ENCODE measurements at regions not wholly inside any gene's neighbourhood (a gene's known extent, or its start where the extent isn't known, plus 50 kb on each side); places are given as distances from the start of the nearest gene placed in this dataset.

DNA sequence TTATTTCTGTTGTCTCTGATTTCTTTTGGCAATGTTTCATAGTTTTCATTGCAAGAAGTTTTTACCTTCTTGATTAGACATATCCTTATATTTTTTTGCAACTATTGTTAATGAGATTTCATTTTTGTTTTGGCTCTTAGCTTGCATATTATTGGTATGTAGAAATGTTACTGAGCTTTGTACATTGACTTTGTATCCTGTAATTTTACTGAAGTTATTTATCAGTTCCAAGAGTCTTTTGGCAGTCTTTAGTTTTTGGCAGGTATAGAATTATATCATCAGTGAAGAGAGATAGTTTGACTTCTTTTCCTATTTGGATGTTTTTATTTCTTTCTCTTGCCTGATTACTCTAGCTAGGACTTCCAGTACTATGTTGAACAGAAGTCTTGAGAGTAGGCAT, 375.7 kb downstream of the TDRD3 start:
- no peak for DNase-seq (ENCODE audit: low read depth in 2 of 2)

DNA sequence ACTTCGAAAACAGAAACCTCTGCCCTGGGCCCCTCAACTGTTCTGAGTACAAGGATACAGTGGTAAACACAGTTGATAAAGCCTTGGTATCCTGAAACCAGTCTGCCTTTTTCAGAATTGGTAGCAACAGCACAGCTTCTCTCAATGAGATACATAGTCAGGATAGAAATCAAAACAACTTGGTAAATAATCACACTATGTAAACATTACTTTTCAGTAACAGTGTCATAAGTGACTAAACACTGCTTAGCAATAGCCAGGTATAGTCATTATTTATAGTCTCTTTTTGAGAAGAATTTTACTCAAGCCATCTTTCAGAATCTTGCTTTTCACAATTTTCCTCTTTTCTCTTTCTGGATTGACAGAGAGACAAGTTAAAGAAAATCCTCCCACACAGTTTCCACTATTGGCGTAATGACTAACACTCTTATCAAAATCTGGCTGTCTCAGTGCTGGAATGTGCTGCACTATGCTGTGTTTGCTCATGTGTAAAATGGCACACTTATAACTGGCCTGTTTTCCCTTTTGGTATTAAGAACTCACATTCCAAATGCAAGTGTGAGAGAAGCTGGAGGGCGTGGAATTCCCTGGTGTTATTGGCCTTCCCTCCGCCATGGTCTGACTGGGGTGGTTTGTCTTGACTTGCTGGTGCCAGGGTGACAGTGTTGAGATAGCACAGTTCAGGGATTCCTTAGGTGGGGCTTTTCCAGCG, 368.8 kb downstream of the TDRD3 start:
- DNase-seq (ENCODE audit: low read depth in 2 of 2) = no peak

DNA sequence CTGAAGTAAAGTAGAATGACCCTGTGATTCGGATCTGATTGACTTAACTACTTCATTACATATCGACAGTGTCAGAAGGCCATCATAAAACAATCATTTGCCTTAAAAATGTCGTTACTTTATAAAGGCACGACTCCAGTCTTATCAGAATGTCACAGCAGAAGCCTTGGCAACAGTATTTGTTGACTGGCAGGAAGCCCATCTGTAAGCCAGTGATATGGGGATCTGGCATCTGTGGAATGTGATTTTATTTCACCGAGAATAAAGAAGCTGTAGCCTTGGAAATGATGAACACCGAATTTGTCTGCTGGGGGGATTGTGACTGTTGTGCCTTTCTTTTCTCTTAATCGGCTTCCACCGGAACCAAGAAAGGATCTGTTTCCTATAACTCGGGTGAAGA, 362.5 kb downstream of the TDRD3 start:
- no peak for DNase-seq (ENCODE audit: low read depth in 2 of 2)

DNA sequence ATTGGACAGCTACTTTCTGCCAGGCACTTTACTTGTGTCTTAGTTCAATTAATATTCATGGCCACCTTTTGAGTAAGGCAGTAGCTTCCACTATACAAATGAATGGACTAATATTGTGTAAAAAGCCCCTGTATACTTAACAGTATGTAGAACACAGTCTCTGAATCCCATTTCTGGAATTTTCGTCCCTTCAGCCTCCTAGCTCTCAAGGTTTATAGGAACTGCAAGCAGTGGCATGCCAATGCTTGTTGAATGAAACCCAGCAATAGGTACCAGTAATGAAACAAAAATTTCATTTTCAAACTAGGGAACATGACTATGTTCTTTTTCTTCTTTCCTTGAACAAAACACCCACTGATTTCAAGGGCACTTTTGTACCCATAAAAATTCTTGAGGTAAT, 361.6 kb downstream of the TDRD3 start:
- DNase-seq (ENCODE audit: low read depth in 2 of 2) = no peak

DNA sequence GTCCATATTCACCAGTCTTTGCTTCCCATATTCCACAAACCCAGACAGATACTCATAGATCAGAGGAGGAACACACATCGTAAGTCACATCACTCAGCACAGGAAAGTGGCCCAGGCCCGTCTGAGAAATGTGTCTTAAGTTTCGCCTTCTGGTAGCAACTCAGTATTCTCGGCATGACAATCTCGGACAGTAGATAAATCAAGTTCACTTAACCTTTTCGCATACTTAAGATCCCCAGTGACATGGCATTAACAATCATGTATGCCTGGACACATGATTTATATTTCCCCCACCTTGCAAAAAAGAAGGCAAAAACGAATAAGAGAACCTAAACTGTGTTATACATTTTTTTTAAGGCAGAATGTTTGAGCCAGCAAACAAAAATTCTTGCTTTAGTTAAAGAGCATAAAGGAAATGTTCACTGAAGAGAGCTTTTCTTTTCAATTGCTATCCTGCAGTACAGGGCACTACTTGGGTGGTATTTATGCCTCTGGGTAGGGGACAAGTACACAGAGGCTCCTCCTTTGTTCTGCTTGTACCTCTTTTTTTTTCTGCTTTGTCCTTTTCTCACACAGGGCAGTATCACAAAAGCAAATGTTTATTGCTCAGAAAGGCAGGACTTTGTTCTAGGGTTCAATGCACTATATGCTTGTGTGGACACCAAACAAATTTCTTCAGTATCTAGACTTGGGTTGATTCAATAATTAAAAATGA, 360.6 kb downstream of the TDRD3 start:
- DNase-seq (ENCODE audit: low read depth in 2 of 2) = no peak

DNA sequence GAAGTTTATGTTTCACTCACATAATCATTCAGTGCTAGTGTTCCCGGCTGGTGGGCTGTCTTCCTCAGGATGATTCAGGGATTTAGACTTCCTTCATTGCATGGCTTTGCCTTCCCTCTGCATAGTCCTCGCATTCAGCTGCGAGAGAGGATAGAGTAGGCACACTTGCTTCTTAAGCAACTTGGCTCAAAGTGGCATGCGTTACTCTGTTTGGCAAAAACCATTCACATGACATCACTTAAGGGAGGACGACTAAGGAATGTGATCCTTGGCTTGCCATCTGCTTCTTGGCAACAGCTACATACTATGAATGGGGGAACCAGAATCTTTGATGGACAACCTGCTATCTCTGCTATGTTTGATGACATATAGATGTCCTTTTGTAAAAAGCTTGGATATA, 359.3 kb downstream of the TDRD3 start:
- no peak for DNase-seq (ENCODE audit: low read depth in 2 of 2)

DNA sequence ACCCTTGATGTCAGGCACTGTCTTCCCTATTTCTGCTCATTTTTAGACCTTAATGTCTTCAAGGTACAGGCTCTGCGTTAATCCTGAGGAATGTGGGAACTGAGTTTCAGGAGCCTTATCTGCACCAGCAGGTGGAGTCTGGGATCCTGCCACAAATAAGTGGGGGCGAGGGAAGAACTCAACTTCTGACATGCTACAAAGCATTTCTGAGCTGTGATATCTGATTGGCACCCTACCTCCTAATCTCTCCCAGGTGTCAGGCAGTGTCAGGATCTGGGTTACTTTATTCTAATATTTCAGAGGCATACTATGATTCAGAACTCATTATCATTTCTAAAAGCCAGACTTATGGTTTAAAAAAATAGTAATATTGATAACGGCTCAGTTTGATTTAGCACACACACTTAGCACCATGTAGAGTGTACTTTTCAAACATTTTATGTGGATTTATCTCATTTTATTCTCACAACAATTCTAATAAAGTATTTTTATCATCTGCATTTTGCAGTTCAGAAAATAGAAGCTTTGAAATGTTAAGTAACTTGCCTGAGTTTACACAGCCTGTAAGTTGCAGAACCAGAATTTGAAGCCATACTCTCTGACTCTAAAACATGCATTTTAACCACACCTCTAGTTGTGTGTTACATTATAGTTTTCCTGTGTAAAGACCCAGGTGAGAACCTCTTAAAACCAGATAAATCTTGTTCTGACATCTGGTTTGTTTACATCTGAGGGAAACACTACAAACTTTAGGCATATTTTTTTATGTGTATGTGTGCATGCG, 358.6 kb downstream of the TDRD3 start:
- DNase-seq (ENCODE audit: low read depth in 2 of 2) = no peak

DNA sequence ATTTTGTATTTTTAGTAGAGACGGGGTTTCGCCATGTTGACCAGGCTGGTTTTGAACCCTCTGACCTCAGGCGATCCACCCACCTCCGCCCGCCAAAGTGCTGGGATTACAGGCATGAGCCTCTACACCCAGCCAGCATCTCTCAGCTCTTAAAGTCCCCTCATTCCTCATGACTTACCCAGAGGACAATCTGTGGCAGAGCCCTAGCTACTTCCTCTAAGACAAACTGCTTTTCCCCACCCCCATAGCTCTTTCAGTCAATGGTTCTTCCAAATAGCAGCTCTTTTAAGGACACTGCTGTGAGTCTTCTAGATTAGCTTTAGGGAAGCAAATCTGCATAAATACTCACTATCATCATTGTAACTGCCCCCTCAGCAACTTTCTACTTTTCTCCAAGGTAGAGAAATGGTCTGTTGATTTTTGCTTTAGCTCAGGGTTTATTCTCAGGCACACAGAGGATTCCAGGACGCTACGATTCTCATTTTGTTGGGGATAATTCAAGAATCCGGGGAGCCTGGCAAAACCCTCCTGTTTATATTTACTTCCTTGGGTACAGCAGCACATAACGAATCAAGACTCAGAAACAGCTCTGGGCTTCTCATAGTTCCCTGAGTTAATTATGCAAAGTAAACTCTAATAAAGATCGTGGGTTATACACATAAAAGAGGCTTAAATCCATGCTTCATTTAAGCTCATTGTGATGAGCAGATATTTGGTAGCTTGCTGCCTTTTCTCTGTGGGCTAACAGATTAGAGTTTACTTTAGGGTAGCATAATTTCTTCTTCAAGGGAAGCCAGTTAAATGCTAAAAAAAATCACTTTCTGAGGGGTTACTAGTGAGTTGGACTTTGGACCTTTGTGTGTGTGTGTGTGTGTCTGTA, 357.4 kb downstream of the TDRD3 start:
- no peak for DNase-seq (ENCODE audit: low read depth in 2 of 2)

DNA sequence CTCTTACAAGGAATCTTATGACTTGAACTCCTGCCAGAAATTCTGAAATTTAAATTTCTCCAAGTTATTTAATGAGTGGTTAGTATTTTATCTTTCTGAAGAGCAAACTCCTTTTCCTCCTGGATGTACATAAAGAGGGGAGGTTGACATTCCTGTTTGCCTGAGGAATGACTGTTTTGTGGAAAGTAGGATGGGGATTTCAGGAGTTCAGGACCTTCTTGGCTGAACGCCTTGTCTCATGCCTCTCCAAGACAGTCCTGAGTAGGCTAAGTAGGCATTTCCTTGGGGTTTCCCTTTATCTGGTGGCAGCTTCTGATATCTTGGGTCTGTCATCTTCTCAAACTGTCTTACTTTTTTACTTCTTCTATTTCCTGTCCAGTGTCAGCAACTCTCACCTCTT, 356.6 kb downstream of the TDRD3 start:
- no peak for DNase-seq (ENCODE audit: low read depth in 2 of 2)

DNA sequence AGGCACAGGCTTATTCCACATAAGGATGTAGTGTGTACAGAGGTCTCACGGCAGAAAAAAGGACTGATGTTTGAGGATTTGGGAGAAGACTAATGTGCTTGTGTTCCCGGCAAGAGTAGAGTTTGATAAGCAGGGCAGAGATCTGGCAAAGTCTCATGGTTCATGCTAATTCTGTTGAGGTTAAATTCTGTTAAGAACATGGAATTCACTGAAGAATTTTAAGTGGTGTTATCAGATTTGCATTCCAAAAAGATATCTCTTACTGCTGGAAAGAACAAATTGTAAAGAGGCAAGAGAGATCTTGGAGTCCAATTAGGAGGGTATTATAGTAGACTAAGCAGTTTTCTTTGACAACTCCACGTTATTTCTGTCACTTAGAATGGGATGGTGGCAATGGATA, 348.3 kb downstream of the TDRD3 start:
- no peak for DNase-seq (ENCODE audit: low read depth in 2 of 2)

DNA sequence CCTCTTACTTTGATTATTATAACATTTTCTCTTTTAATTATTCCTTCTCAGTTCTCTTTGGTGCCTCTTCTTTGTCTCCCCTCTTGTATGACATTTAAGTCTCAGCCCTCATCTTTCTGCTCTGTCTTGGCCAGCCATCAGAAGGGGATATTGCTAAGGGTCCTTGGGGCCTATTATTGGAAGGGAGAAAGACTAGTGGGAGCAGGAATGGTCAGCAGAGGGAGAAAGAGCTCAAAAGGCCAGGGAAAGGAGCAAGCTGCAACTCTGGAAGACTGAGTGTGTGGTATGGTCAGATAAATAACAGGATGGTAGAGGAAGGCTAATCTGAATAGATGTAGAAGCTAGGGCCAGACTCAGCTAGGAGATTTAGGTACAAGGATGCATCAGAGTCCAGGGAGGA, 336.9 kb downstream of the TDRD3 start:
- DNase-seq (ENCODE audit: low read depth in 2 of 2) = no peak

DNA sequence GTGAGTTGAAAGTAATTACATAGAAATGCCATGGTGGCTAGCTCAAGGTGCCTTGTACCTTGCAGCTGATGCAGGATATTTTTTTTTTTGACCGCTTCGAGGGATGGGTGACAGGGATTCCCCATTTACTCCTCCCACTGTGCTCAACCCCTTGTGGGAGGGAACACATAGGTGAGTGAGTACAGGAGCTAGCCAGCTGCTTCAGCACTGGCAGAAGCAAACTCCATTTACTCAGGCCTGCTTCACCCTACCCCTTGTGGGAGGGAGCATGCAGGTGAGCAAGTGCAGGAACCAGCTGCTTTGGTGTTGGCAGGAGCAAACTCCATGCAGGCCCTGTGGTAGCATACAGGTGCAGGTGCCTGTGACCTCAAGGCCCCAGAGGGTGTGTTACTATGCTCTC, 330.1 kb downstream of the TDRD3 start:
- DNase-seq (ENCODE audit: low read depth in 2 of 2) = no peak

DNA sequence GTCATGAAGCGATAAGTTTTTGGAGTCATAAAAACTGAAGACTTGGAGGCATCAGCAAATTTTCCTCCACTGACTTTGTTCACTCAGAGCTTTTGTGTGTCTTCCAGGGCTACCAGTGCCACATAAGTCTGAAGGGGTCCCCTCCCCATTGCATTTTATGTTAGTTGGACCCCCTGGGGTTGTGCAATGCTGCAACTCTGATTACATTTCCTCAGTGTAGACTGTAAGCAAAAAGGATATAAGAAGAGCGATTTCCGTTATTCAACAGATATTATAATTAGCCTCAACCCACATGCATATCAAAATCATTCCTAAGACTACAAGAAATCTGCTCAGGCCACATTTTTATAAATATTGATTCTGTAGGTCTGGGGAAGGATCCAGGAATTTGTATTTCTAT, 324.0 kb downstream of the TDRD3 start:
- DNase-seq (ENCODE audit: low read depth in 2 of 2) = no peak

DNA sequence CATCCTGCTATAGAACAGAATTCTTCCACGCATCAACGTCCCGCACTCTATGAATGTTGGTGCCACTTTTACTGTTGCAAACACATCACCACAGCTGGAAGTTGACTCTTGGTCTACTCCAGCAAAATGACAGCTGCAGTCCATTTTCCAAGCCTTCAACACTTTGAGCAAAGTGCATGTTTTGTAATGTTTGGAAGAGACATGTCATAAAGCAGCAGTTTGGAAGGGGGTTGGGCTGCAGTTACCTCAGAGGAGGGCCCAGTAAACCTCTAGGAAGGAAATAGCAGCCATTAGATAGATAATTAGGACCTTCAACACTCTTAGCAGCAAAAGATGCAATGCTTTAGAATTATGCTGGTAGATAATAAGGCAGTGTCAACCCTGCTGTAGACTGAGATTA, 323.6 kb downstream of the TDRD3 start:
- no peak for DNase-seq (ENCODE audit: low read depth in 2 of 2)

DNA sequence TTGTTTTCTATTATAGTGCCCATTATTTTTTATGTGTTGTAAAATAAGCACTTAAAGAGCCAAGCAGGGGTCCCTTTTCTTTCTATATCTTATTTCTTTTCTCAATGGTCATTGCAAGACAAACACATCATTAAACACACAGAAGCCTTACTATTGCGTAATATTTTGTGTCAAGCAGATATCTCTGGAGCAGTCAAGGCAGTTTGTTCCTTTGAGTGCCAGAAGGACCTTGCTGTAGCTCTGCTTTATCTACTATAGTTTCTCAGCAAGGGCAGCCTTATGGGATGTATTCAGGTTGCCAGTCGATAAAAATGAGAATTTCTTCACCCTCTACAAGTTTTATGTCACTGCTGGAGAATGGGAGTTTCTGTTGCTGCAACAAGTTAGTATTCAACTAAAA, 319.3 kb downstream of the TDRD3 start:
- DNase-seq (ENCODE audit: low read depth in 2 of 2) = no peak

DNA sequence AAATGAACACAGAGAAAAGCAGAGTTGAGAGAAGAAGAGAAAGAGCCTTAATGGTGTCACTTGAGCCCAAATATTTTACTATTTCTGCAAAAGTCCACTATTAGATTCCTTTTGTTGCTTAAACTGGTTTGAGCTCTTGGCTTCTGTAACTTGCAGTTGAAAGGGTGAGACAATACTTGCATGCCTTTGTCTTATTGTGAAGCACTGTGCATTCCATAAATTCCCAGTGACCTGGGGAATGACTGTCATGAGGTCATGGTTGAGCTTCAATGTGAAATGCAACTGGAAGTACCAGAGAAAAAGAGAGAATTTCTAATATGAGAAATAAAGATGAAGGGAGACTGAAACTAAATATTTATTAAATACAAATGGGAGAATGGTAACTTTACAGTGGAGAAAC, 310.9 kb downstream of the TDRD3 start:
- DNase-seq (ENCODE audit: low read depth in 2 of 2) = no peak

DNA sequence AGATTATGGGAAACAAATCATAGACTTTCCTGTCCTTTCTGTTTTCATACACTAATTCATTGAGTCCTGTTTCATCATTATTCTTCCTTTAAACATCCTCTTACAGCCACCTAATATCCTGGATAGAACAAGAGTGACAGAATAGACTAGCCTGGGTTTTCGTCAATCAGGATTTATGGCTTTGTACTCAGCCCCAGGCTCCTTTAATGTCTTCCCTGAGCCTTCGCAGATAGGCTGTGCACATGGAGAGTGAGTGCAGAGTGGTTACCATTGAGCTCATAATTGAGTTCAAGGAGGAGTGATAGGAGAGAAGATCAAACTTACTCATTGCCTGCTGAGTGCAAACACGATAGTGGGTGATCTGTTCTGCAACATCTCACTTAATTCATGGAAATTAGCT, 304.9 kb downstream of the TDRD3 start:
- no peak for DNase-seq (ENCODE audit: low read depth in 2 of 2)

DNA sequence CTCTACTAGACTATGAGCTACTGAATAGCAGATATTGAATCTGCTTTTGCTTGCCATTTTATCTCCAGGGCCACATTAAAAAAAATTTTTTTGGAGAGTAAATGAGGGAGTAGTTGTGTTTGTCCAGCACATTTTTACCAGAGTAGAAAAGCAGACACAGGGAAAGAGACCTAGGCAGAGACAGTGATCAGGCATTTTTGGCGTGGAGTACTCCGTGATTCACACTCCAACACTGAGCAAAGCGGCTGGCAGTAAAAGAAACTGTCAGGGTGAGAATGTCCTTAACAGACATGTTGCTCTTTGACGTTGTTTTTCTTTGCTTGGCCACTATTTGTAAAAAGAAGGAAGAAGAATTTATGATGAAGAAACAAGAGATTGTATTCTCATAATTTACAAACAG, 304.0 kb downstream of the TDRD3 start:
- no peak for DNase-seq (ENCODE audit: low read depth in 2 of 2)

DNA sequence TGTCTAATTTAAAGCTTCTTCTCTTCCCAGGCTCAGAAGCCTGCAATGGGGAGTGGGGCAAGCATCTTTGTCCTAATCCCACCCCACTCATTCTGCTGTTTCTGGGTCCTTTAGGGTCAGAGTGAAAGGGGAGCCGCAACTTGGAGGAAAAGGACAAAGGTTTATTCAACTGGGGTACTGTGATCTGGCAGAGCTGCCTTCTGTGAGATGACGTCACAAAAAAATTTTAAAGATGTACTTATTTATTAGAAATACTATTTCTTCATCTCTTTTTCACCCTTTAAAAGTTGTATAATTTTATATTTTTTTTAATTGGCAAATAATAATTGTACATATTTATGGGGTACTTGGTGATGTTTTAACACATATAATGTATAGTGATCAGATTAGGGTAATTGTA, 302.6 kb downstream of the TDRD3 start:
- DNase-seq (ENCODE audit: low read depth in 2 of 2) = no peak

DNA sequence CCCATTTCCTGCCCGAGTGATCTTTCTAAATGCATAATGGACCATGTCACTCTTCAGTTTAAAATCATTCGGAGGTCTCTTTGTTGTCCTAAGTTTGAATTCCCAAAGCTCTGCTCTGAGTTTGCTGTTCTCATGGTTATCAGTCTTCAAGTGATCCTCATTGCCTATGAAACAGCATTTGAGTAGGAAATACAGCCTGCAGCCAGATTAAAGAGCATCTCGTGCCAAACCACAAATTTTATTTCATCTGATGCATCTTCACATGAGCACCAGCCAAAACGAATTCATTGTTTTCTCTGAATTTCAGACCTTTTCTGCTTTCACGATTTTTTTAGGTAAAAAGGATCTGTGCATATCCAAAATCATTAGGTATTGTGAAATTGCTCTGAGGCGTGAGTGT, 299.6 kb downstream of the TDRD3 start:
- DNase-seq (ENCODE audit: low read depth in 2 of 2) = no peak

DNA sequence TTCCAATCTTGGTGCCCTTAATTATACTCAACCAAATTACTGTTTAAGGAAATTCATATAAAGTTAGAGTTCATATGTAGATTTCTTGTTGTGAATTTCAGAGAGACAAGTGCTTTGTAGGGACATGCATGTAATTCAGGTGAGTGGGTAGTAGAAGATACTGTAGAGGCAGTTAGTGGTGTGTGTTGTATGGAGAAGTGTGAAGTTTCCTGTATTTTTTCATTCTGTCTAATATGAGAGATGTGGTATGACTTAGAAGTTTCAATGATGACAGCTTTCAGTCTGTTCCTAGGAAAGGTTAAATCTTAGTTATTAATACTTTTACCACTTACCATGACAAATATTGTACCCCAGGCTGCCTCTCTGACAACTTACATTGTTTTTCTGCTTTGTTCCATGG, 294.2 kb downstream of the TDRD3 start:
- DNase-seq (ENCODE audit: low read depth in 2 of 2) = no peak

DNA sequence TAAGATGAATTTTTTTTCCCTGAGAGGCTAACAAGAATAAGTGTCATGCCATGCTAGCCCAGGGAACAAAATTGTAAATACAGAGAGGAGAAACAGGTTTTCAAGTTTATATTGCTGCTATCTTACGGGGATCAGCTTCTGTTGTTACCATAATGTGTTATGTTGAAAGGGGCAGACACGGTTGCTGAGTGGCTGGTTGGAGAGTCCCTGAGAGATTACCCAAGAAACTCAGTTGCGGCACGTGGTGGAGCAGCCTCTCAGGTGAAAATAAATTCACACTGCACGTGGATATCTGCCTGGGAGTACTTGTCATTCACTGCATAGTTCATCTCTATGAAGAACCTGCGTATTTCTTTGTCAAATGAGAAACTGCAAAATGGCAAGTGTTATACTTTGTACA, 293.6 kb downstream of the TDRD3 start:
- no peak for DNase-seq (ENCODE audit: low read depth in 2 of 2)

All from stimulated activated CD4-positive, alpha-beta T cell treated with anti-CD3 and anti-CD28 coated beads, Interleukin-15, amount 100 ng/mL, for 48 hours (primary cell).